Activated CD4-positive, alpha-beta T cell treated with anti-CD3 and anti-CD28 coated beads for 24 hours (primary cell): ENCODE measurements at regions not wholly inside any gene's neighbourhood (a gene's known extent, or its start where the extent isn't known, plus 50 kb on each side); places are given as distances from the start of the nearest gene placed in this dataset.

Experiments
- DNase-seq, 2 donors: peaks; one replicate each; pipeline ENCODE4 v3.0.0-alpha.2; 2020; ENCODE audit warnings: low read depth in 2 of 2

DNA sequence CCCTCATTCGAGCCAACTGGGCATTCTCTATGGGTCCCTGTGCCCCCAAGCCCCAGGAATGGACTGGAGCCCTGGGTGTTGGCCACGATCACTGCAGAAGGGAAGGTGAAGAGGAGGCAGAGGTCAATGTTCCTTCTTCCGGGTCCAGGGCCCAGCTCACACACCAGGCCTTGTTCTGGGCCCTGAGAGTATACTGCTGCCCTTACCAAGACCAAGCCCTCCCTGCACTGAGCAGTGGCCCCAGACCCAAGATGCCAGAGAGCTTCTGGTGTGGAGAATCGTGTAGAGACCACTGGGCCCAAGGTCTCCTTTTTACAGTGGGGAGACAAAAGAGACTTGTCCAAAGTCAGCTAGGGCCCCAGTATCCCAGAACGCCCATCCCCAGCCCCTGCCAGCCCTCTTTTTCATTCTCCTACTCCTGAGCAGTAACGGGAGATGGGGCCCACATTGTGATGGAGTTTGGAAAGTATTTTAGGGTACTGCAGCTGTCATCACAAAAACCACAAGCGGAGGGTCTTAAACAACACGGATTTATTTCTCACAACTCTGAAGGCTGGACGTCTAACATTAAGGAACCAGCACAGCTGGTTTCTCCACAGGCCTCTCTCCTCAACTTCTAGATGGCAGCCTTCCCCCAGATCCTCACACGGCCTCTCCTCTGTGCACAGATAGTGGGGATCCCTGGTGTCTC lies 79.4 kb downstream of the PDGFA start:
- no peak for DNase-seq

GRCh38 chr7:441684-442421 lies 77.8 kb downstream of the PDGFA start:
- DNase-seq, result no peak

- DNase-seq, result no peak
These were observed 77.2 kb downstream of the PDGFA start for GRCh38 chr7:442457-442856.

- DNase-seq, result no peak
These were observed 76.3 kb downstream of the PDGFA start for GRCh38 chr7:443279-443833.

GRCh38 chr7:444606-445005 lies 75.0 kb downstream of the PDGFA start:
- no peak for DNase-seq

- no peak for DNase-seq
These were observed 74.6 kb downstream of the PDGFA start for GRCh38 chr7:445020-445419.

DNA sequence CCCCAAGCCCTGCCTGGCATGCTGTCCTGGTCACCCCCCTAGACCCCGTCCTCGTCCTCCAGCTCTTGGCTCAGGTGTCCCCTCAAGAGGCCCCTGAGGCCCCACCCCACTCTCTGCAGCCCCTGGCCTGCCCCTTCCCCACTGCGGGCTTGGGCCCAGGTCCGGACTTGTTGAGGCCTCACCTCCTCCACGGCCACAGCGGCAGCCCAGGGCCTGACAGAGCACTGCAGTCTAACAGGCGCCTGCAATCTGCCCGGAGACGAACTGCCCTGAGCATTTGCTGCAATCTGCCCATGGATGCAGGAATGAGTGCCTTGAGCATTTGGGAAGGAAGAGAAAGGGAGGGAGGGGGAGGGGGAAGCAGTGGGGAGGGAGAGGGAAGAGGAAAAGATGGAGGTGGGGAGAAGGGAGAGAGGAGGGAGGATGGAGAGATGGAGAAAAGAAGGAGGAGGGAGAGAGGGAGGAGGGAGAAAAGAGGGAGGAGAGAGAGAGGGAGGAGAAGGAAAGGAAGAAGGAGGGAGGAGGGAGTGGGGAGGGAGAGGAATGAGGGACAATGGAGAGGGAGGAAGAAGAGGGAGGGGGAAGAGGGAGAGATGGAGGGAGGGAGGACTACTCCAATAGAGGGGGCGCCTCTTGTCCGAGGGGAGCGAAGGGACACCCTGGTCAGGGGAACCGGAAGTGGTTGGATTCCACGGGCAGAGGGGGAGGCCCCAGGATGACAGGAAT lies 73.9 kb downstream of the PDGFA start:
- DNase-seq, result no peak

- no peak for DNase-seq
These were observed 73.2 kb downstream of the PDGFA start for GRCh38 chr7:446289-446935.
